AG04450 (cell line): ENCODE measurements at regions not wholly inside any gene's neighbourhood (a gene's known extent, or its start where the extent isn't known, plus 50 kb on each side); places are given as distances from the start of the nearest gene placed in this dataset.

Experiments
- CTCF ChIA-PET: fragments of 300-600, 350-600 bp; formaldehyde crosslinking; extraction: SDS; loops from one replicate; lab custom pipeline; 2022; ENCODE audit warnings: antibody characterized with exemption, inconsistent platforms; lab: Charles Lee
- POLR2A ChIA-PET: fragments of 350-600 bp; formaldehyde crosslinking; extraction: SDS; loops from one replicate; lab custom pipeline; 2021; ENCODE audit warnings: antibody characterized with exemption, inconsistent platforms; lab: Yijun Ruan, JAX
- DNase-seq: peaks from one replicate; pipeline ENCODE4 v3.0.0-alpha.2; 2011; ENCODE audit warnings: low read depth, low spot score
- H3K27ac ChIP-seq: one replicate; pipeline ENCODE4 v1.5.1; 2012; ENCODE audit warnings: low read depth, low read length, control low read depth
- H3K27me3 ChIP-seq: one replicate; pipeline ENCODE4 v1.6.0; 2012; ENCODE audit warnings: low read length; ENCODE audit not compliant: control insufficient read depth, insufficient read depth
- H3K4me3 ChIP-seq: 2 replicates; pipeline ENCODE4 v1.5.1; 2011; ENCODE audit warnings: mild to moderate bottlenecking, low read depth, low read length, control low read depth
- H3K9me3 ChIP-seq: 2 replicates; pipeline ENCODE4 v1.5.1; 2012; ENCODE audit warnings: low read length; ENCODE audit not compliant: control insufficient read depth, insufficient read depth
- TF ChIP-seq, protein P1 (sequence below): IDR thresholded peaks from 2 replicates; pipeline ENCODE4 v1.5.1; 2011; ENCODE audit warnings: low read depth, low read length, control low read depth, inconsistent platforms

- ChIA-PET POLR2A (no interaction called here), CTCF (no interaction called here)
- no peak overlapping the region for H3K4me3 ChIP-seq
- TF ChIP-seq, protein P1, sequence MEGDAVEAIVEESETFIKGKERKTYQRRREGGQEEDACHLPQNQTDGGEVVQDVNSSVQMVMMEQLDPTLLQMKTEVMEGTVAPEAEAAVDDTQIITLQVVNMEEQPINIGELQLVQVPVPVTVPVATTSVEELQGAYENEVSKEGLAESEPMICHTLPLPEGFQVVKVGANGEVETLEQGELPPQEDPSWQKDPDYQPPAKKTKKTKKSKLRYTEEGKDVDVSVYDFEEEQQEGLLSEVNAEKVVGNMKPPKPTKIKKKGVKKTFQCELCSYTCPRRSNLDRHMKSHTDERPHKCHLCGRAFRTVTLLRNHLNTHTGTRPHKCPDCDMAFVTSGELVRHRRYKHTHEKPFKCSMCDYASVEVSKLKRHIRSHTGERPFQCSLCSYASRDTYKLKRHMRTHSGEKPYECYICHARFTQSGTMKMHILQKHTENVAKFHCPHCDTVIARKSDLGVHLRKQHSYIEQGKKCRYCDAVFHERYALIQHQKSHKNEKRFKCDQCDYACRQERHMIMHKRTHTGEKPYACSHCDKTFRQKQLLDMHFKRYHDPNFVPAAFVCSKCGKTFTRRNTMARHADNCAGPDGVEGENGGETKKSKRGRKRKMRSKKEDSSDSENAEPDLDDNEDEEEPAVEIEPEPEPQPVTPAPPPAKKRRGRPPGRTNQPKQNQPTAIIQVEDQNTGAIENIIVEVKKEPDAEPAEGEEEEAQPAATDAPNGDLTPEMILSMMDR: no peak
- no peak for DNase-seq
- no peaks in the 10 kb centered on the region for H3K9me3 ChIP-seq
- H3K27me3 ChIP-seq: no peaks in the 10 kb centered on the region
- no peak overlapping the region for H3K27ac ChIP-seq
Observed at GRCh38 chr13:74259641-74260040, 125.4 kb upstream of the KLF12 start.

GRCh38 chr13:74258961-74259360 is 124.8 kb upstream of the KLF12 start:
- no peaks in the 10 kb centered on the region for H3K9me3 ChIP-seq
- TF ChIP-seq, protein P1: no peak
- no peak for DNase-seq
- H3K27ac ChIP-seq: no peak overlapping the region
- no peak overlapping the region for H3K4me3 ChIP-seq
- POLR2A ChIA-PET: no interaction called here
- H3K27me3 ChIP-seq: no peaks in the 10 kb centered on the region
- CTCF ChIA-PET: no interaction called here

- no peak overlapping the region for H3K27ac ChIP-seq
- H3K9me3 ChIP-seq: no peaks in the 10 kb centered on the region
- ChIA-PET CTCF (no interaction called here), POLR2A (no interaction called here)
- H3K27me3 ChIP-seq: no peaks in the 10 kb centered on the region
- no peak for DNase-seq
- TF ChIP-seq, protein P1: no peak
- no peak overlapping the region for H3K4me3 ChIP-seq
Observed at GRCh38 chr13:74256969-74257368, 122.8 kb upstream of the KLF12 start.

GRCh38 chr13:74253161-74253560 is 119.0 kb upstream of the KLF12 start:
- Histone ChIP-seq H3K27me3 (no peaks in the 10 kb centered on the region), H3K27ac (no peak overlapping the region), H3K9me3 (no peaks in the 10 kb centered on the region; the same call in 1 of the 2 replicates), H3K4me3 (no peak overlapping the region)
- ChIA-PET CTCF (no interaction called here), POLR2A (no interaction called here)
- TF ChIP-seq, protein P1: no peak
- DNase-seq: no peak

DNA sequence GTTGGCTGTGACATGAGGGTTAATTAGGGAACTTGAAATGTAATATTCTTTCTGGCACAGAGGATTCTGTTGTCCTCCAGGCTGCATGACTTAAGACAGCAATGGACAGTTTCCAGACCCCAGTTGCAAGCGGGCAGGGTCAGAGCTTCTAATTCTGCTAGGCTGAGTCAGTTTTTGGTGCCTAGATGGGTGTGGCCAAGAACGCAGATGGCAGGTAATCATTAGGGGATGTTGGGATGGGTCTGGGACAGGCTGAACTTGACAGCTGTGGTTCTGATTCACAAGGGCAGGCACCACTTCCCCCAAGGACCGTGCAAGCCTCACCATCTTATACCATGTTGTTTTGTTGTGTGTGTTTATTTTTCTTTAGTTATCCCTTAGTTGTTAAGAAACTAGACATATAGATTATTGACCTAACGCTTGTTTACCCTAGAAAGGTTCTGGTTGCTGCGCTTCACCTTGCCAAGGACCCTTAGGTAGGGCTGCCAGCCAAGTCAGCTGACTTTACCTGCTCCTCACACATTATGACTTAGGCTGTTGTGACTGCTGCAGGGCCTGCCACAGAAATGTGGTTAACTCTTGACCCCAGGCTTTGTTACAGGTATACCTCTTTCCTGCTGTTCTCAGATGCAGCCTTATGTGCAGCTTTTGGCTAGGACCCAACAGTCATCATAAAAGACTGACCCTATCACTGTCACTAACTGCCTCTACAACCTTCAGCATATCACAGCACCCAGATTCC is 117.7 kb upstream of the KLF12 start:
- H3K27ac ChIP-seq: no peak overlapping the region
- ChIA-PET CTCF (no interaction called here), POLR2A (no interaction called here)
- no peak for DNase-seq
- no peaks in the 10 kb centered on the region for H3K27me3 ChIP-seq
- no peak overlapping the region for H3K4me3 ChIP-seq
- no peaks in the 10 kb centered on the region; the same call in 1 of the 2 replicates for H3K9me3 ChIP-seq
- TF ChIP-seq, protein P1: no peak
